Panc1 (cell line): ENCODE measurements at regions not wholly inside any gene's neighbourhood (a gene's known extent, or its start where the extent isn't known, plus 50 kb on each side); places are given as distances from the start of the nearest gene placed in this dataset.

Source experiments
- ATAC-seq: fragments of 200-7000 bp; cut with Tn5 transposase; 2 replicates; pipeline ENCODE4 v1.9.1; 2020; ENCODE audit warnings: mild to moderate bottlenecking, moderate library complexity
- BruUV-seq: library from RNA; stranded (reverse); fragments of 400-500 nt; replicated peaks from 2 replicates; lab custom pipeline; 2021; lab: Mats Ljungman, UMichigan
- CTCF ChIA-PET: fragments of 300-600 bp; sonication (Branson Sonifier 250); formaldehyde crosslinking; loops from one replicate; lab custom pipeline; 2022; ENCODE audit warnings: antibody characterized with exemption; lab: Charles Lee
- POLR2A ChIA-PET: fragments of 300-600 bp; sonication (Branson Sonifier 250); formaldehyde crosslinking; loops from one replicate; lab custom pipeline; 2022; ENCODE audit warnings: antibody characterized with exemption; lab: Charles Lee
- DNase-seq: peaks from one replicate; pipeline ENCODE4 v3.0.0-alpha.2; 2010; ENCODE audit warnings: low read depth, low spot score
- H3K27ac ChIP-seq: 2 replicates; pipeline ENCODE4 v1.5.1; 2011; ENCODE audit warnings: mild to moderate bottlenecking, low read length, inconsistent platforms
- H3K27me3 ChIP-seq: fragments of 200-500 bp; sonication (Bioruptor generic); 2 replicates; pipeline ENCODE4 v1.6.0; 2014; ENCODE audit warnings: low read length, inconsistent platforms; ENCODE audit not compliant: control insufficient read depth, insufficient read depth
- H3K36me3 ChIP-seq: fragments of 200-500 bp; sonication (Bioruptor generic); 2 replicates; pipeline ENCODE4 v1.5.1; 2014; ENCODE audit warnings: inconsistent platforms, mild to moderate bottlenecking, low read length, moderate library complexity; ENCODE audit not compliant: control insufficient read depth, insufficient read depth
- H3K4me1 ChIP-seq: 2 replicates; pipeline ENCODE4 v1.5.1; 2011; ENCODE audit warnings: inconsistent platforms, mild to moderate bottlenecking, low read length, moderate library complexity; ENCODE audit not compliant: control insufficient read depth, insufficient read depth
- H3K4me3 ChIP-seq, 2 experiments: 2 replicates each; pipeline ENCODE4 v1.5.1; 2011 to 2012; ENCODE audit warnings: low read depth in 2 of 2, low read length in 2 of 2, mild to moderate bottlenecking in 2 of 2, inconsistent platforms in 1 of 2, moderate library complexity in 1 of 2
- H3K9me3 ChIP-seq: fragments of 200-500 bp; sonication (Bioruptor generic); 2 replicates; pipeline ENCODE4 v1.5.1; 2014; ENCODE audit warnings: low read depth, mild to moderate bottlenecking, inconsistent platforms, low read length, moderate library complexity; ENCODE audit not compliant: control insufficient read depth, insufficient read depth
- CTCF ChIP-seq: fragments of 450-650 bp; IDR thresholded peaks from 2 replicates; pipeline ENCODE4 v1.5.1; 2017; ENCODE audit warnings: mild to moderate bottlenecking
- POLR2AphosphoS5 ChIP-seq: IDR thresholded peaks from 2 replicates; pipeline ENCODE4 v1.6.1; 2012; ENCODE audit warnings: mild to moderate bottlenecking, low read depth, low read length, moderate library complexity
- REST ChIP-seq, 2 experiments: IDR thresholded peaks; 2 replicates each; pipeline ENCODE4 v1.6.1; 2011 to 2012; ENCODE audit warnings: low read depth in 2 of 2, control low read depth in 1 of 2, low read length in 1 of 2, mild to moderate bottlenecking in 1 of 2, moderate library complexity in 1 of 2; ENCODE audit not compliant: insufficient read depth in 1 of 2
- SIN3A ChIP-seq: IDR thresholded peaks from 2 replicates; pipeline ENCODE4 v1.6.1; 2012; ENCODE audit warnings: low read depth, mild to moderate bottlenecking, low read length, moderate library complexity, borderline replicate concordance; ENCODE audit not compliant: insufficient read depth
- TCF7L2 ChIP-seq: IDR thresholded peaks from 2 replicates; pipeline ENCODE4 v1.6.1; 2011; ENCODE audit warnings: mild to moderate bottlenecking, low read depth, low read length, inconsistent platforms
- in situ Hi-C: cut with HindIII; loops from 2 replicates; pipeline ENCODE4 v1.10.0; 2016; ENCODE audit warnings: low sequenced_read_pairs, low pct_unique_long_range_greater_than_20kb
- intact Hi-C: fragments of 100-400 bp; cut with micrococcal nuclease; formaldehyde crosslinking; loops from one replicate; pipeline ENCODE4 v1.10.0; 2022; ENCODE audit not compliant: unreplicated experiment

GRCh38 chr10:78947733-78948132, 121.0 kb upstream of the ZMIZ1 start:
- Histone ChIP-seq H3K36me3 (no peaks in the 10 kb centered on the region), H3K9me3 (peaks cover 6% of the 10 kb centered on the region; the same call in 1 of the 2 replicates), H3K4me1 (peaks cover 6% of the 10 kb centered on the region; the same call in 1 of the 2 replicates), H3K27ac (no peak overlapping the region), H3K4me3 (no peak overlapping the region), H3K27me3 (no peaks in the 10 kb centered on the region)
- ATAC-seq (no peak), DNase-seq (no peak)
- ChIA-PET POLR2A (no interaction called here), CTCF (no interaction called here)
- in situ Hi-C loops = no loop called here
- no peak for TF ChIP-seq POLR2AphosphoS5
- intact Hi-C loops = no loop called here
- BruUV-seq = no TSS peak

- H3K9me3 ChIP-seq = no peaks in the 10 kb centered on the region
- in situ Hi-C loops = no loop called here
- CTCF ChIA-PET = no interaction called here
Measured at GRCh38 chr10:78948621-78949030, 120.1 kb upstream of the ZMIZ1 start.

More at GRCh38 chr10:78948621-78949030, 120.1 kb upstream of the ZMIZ1 start:
- no TSS peak for BruUV-seq
- no peak for DNase-seq
- Histone ChIP-seq H3K4me1 (peaks cover 6% of the 10 kb centered on the region; the same call in 1 of the 2 replicates), H3K4me3 (no peak overlapping the region), H3K27ac (no peak overlapping the region), H3K36me3 (no peaks in the 10 kb centered on the region), H3K27me3 (no peaks in the 10 kb centered on the region)
- intact Hi-C loops = no loop called here
- TF ChIP-seq POLR2AphosphoS5 = no peak
- no peak for TF ChIP-seq REST (IDR thresholded peaks at IDR 0.05; ENCODE audit: insufficient read depth in 1 of 2, low read depth in 2 of 2, low read length in 1 of 2)
- no peak for TF ChIP-seq SIN3A
- TF ChIP-seq TCF7L2 = no peak
- no peak for TF ChIP-seq CTCF
- POLR2A ChIA-PET = no interaction called here
- ATAC-seq = no peak
